ENCODE measurements at regions not wholly inside any gene's neighbourhood (a gene's known extent, or its start where the extent isn't known, plus 50 kb on each side); places are given as distances from the start of the nearest gene placed in this dataset.

GRCh38 chr9:80376180-80376579 is 804.4 kb downstream of the TLE4 start:
- H3K14ac ChIP-seq (ENCODE audit: low read length) = no peak overlapping the region
- no peaks in the 10 kb centered on the region for H3K27me3 ChIP-seq (ENCODE audit: control insufficient read depth in 3 of 3, insufficient read depth in 3 of 3, low read depth in 1 of 3, low read length in 3 of 3)
- no peak overlapping the region for H3K4me2 ChIP-seq (ENCODE audit: insufficient read depth, low read length, poor library complexity, severe bottlenecking)
- no peak overlapping the region for H2AFZ ChIP-seq (ENCODE audit: low read length)
- no peak overlapping the region for H3K23ac ChIP-seq (ENCODE audit: low read depth, low read length, poor library complexity)
- H4K91ac ChIP-seq (ENCODE audit: low read depth, low read length, poor library complexity) = no peak overlapping the region
- H2BK120ac ChIP-seq (ENCODE audit: low read depth, low read length) = no peak overlapping the region
- DNase-seq (ENCODE audit: low spot score) = no peak
- H3K4me1 ChIP-seq (ENCODE audit: control insufficient read depth in 2 of 2, insufficient read depth in 1 of 2, low read depth in 1 of 2, low read length in 2 of 2) = no peaks in the 10 kb centered on the region
- no peak overlapping the region for H3K18ac ChIP-seq (ENCODE audit: low read length)
- H2BK15ac ChIP-seq (ENCODE audit: low read length) = no peak overlapping the region
- H3K36me3 ChIP-seq (replicated peaks in 1 of 2; ENCODE audit: control insufficient read depth in 2 of 2, insufficient read depth in 2 of 2, low read length in 2 of 2) = no peaks in the 10 kb centered on the region
- H3K9ac ChIP-seq (ENCODE audit: low read depth, low read length, poor library complexity) = no peak overlapping the region
- H3K9me3 ChIP-seq (replicated peaks in 1 of 2; ENCODE audit: control insufficient read depth in 2 of 2, insufficient read depth in 1 of 2, low read depth in 1 of 2, low read length in 2 of 2) = no peaks in the 10 kb centered on the region
- no peak overlapping the region for H3K4me3 ChIP-seq (ENCODE audit: low read length in 2 of 2)
- H4K8ac ChIP-seq (ENCODE audit: low read depth, low read length) = no peak overlapping the region
- no peak overlapping the region for H2BK5ac ChIP-seq (ENCODE audit: low read length)
- no peak overlapping the region for H2AK5ac ChIP-seq (ENCODE audit: low read depth, low read length)
- H3K27ac ChIP-seq (replicated peaks; ENCODE audit: low read length) = no peak overlapping the region
- no peak overlapping the region for H2BK12ac ChIP-seq (ENCODE audit: low read length)
- no peak overlapping the region for H3K4ac ChIP-seq (ENCODE audit: low read length)
- no peaks in the 10 kb centered on the region for H3K79me1 ChIP-seq (ENCODE audit: low read depth, low read length)
- no CpG with 5 or more reads among the region's 3 CpGs for WGBS, 2 donors (ENCODE audit: extremely low coverage in 2 of 2, insufficient read length in 2 of 2, insufficient replicate concordance in 1 of 2)

GRCh38 chr9:80375477-80375876 is 803.7 kb downstream of the TLE4 start:
- no CpG with 5 or more reads among the region's 1 CpG for WGBS, 2 donors (ENCODE audit: extremely low coverage in 2 of 2, insufficient read length in 2 of 2, insufficient replicate concordance in 1 of 2)
- Histone ChIP-seq H3K4me1 (ENCODE audit: control insufficient read depth in 2 of 2, insufficient read depth in 1 of 2, low read depth in 1 of 2, low read length in 2 of 2) (no peaks in the 10 kb centered on the region), H3K9ac (ENCODE audit: low read depth, low read length, poor library complexity) (no peak overlapping the region)

DNA sequence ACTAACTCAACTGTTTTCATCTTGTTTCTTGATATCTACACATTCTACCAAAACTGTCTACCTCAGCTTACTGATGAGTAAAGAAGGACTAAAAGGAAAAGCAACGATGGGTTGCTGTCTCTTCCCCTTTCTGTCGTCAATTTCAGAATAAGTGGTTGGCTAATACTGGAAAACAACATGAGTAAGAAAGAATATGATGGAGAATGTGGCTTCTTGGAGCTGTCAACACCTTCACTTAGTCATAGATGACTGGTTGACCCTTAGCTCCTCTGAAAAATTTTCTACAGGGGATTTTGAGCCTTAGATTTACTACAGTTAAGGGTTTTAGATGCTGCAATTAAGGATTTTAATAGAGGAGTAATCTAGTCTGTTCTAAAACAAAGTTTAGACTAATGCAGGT is 797.9 kb downstream of the TLE4 start:
- Histone ChIP-seq H3K18ac (ENCODE audit: low read length) (no peak overlapping the region), H2BK120ac (ENCODE audit: low read depth, low read length) (no peak overlapping the region), H3K79me1 (ENCODE audit: low read depth, low read length) (no peaks in the 10 kb centered on the region), H3K36me3 (replicated peaks in 1 of 2; ENCODE audit: control insufficient read depth in 2 of 2, insufficient read depth in 2 of 2, low read length in 2 of 2) (no peaks in the 10 kb centered on the region), H2BK15ac (ENCODE audit: low read length) (no peak overlapping the region), H2AFZ (ENCODE audit: low read length) (no peak overlapping the region), H3K4me1 (ENCODE audit: control insufficient read depth in 2 of 2, insufficient read depth in 1 of 2, low read depth in 1 of 2, low read length in 2 of 2) (no peaks in the 10 kb centered on the region), H4K8ac (ENCODE audit: low read depth, low read length) (no peak overlapping the region), H2BK5ac (ENCODE audit: low read length) (no peak overlapping the region), H3K27me3 (ENCODE audit: control insufficient read depth in 3 of 3, insufficient read depth in 3 of 3, low read depth in 1 of 3, low read length in 3 of 3) (no peaks in the 10 kb centered on the region), H4K91ac (ENCODE audit: low read depth, low read length, poor library complexity) (no peak overlapping the region), H3K9me3 (replicated peaks in 1 of 2; ENCODE audit: control insufficient read depth in 2 of 2, insufficient read depth in 1 of 2, low read depth in 1 of 2, low read length in 2 of 2) (no peaks in the 10 kb centered on the region), H3K4me3 (ENCODE audit: low read length in 2 of 2) (no peak overlapping the region), H3K27ac (replicated peaks; ENCODE audit: low read length) (no peak overlapping the region), H2BK12ac (ENCODE audit: low read length) (no peak overlapping the region), H3K14ac (ENCODE audit: low read length) (no peak overlapping the region), H3K4me2 (ENCODE audit: insufficient read depth, low read length, poor library complexity, severe bottlenecking) (no peak overlapping the region), H3K4ac (ENCODE audit: low read length) (no peak overlapping the region), H2AK5ac (ENCODE audit: low read depth, low read length) (no peak overlapping the region), H3K23ac (ENCODE audit: low read depth, low read length, poor library complexity) (no peak overlapping the region), H3K9ac (ENCODE audit: low read depth, low read length, poor library complexity) (no peak overlapping the region)
- no CpG with 5 or more reads among the region's 2 CpGs for WGBS, 2 donors (ENCODE audit: extremely low coverage in 2 of 2, insufficient read length in 2 of 2, insufficient replicate concordance in 1 of 2)
- no peak for DNase-seq (ENCODE audit: low spot score)

More at GRCh38 chr9:80375477-80375876, 803.7 kb downstream of the TLE4 start:
- DNase-seq (ENCODE audit: low spot score) = no peak
- H3K14ac ChIP-seq (ENCODE audit: low read length) = no peak overlapping the region
- no peak overlapping the region for H4K91ac ChIP-seq (ENCODE audit: low read depth, low read length, poor library complexity)
- H3K36me3 ChIP-seq (replicated peaks in 1 of 2; ENCODE audit: control insufficient read depth in 2 of 2, insufficient read depth in 2 of 2, low read length in 2 of 2) = no peaks in the 10 kb centered on the region
- H3K27ac ChIP-seq (replicated peaks; ENCODE audit: low read length) = no peak overlapping the region
- no peak overlapping the region for H3K18ac ChIP-seq (ENCODE audit: low read length)
- H3K4me2 ChIP-seq (ENCODE audit: insufficient read depth, low read length, poor library complexity, severe bottlenecking) = no peak overlapping the region
- H2AFZ ChIP-seq (ENCODE audit: low read length) = no peak overlapping the region
- H2BK120ac ChIP-seq (ENCODE audit: low read depth, low read length) = no peak overlapping the region
- H4K8ac ChIP-seq (ENCODE audit: low read depth, low read length) = no peak overlapping the region
- no peaks in the 10 kb centered on the region for H3K9me3 ChIP-seq (replicated peaks in 1 of 2; ENCODE audit: control insufficient read depth in 2 of 2, insufficient read depth in 1 of 2, low read depth in 1 of 2, low read length in 2 of 2)
- H2BK5ac ChIP-seq (ENCODE audit: low read length) = no peak overlapping the region
- no peak overlapping the region for H2AK5ac ChIP-seq (ENCODE audit: low read depth, low read length)
- H3K23ac ChIP-seq (ENCODE audit: low read depth, low read length, poor library complexity) = no peak overlapping the region
- no peaks in the 10 kb centered on the region for H3K79me1 ChIP-seq (ENCODE audit: low read depth, low read length)
- H3K27me3 ChIP-seq (ENCODE audit: control insufficient read depth in 3 of 3, insufficient read depth in 3 of 3, low read depth in 1 of 3, low read length in 3 of 3) = no peaks in the 10 kb centered on the region
- no peak overlapping the region for H2BK12ac ChIP-seq (ENCODE audit: low read length)
- no peak overlapping the region for H2BK15ac ChIP-seq (ENCODE audit: low read length)
- H3K4me3 ChIP-seq (ENCODE audit: low read length in 2 of 2) = no peak overlapping the region
- H3K4ac ChIP-seq (ENCODE audit: low read length) = no peak overlapping the region

DNA sequence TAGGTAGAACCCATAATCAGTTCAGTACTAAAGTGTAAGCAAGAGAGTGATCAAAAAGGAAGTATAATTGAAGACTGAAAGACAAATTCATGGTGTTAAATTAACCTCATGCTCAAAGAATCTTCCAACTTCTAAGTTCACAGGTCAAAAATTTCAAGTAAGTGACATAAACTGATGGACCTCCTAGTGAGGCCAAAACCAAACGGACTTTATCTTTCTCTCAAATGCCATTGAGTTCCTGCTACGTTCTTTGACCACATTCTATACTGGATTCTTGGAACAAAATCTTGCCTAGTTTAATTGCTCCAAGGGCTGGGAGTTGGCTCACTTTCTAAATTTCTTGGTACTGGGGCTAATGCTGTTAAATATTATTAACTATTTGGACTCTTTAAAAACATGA is 794.9 kb downstream of the TLE4 start:
- Histone ChIP-seq H3K9ac (ENCODE audit: low read depth, low read length, poor library complexity) (no peak overlapping the region), H4K8ac (ENCODE audit: low read depth, low read length) (no peak overlapping the region), H2AFZ (ENCODE audit: low read length) (no peak overlapping the region), H3K27me3 (ENCODE audit: control insufficient read depth in 3 of 3, insufficient read depth in 3 of 3, low read depth in 1 of 3, low read length in 3 of 3) (no peaks in the 10 kb centered on the region), H3K4me1 (ENCODE audit: control insufficient read depth in 2 of 2, insufficient read depth in 1 of 2, low read depth in 1 of 2, low read length in 2 of 2) (no peaks in the 10 kb centered on the region), H2AK5ac (ENCODE audit: low read depth, low read length) (no peak overlapping the region), H3K27ac (replicated peaks; ENCODE audit: low read length) (no peak overlapping the region), H3K18ac (ENCODE audit: low read length) (no peak overlapping the region), H2BK15ac (ENCODE audit: low read length) (no peak overlapping the region), H3K4me3 (ENCODE audit: low read length in 2 of 2) (no peak overlapping the region), H2BK5ac (ENCODE audit: low read length) (no peak overlapping the region), H2BK12ac (ENCODE audit: low read length) (no peak overlapping the region), H3K4ac (ENCODE audit: low read length) (no peak overlapping the region), H3K79me1 (ENCODE audit: low read depth, low read length) (no peaks in the 10 kb centered on the region), H3K23ac (ENCODE audit: low read depth, low read length, poor library complexity) (no peak overlapping the region), H3K36me3 (replicated peaks in 1 of 2; ENCODE audit: control insufficient read depth in 2 of 2, insufficient read depth in 2 of 2, low read length in 2 of 2) (no peaks in the 10 kb centered on the region), H3K9me3 (replicated peaks in 1 of 2; ENCODE audit: control insufficient read depth in 2 of 2, insufficient read depth in 1 of 2, low read depth in 1 of 2, low read length in 2 of 2) (no peaks in the 10 kb centered on the region), H4K91ac (ENCODE audit: low read depth, low read length, poor library complexity) (no peak overlapping the region), H3K14ac (ENCODE audit: low read length) (no peak overlapping the region), H3K4me2 (ENCODE audit: insufficient read depth, low read length, poor library complexity, severe bottlenecking) (no peak overlapping the region), H2BK120ac (ENCODE audit: low read depth, low read length) (no peak overlapping the region)
- no peak for DNase-seq (ENCODE audit: low spot score)
- WGBS, 2 donors (ENCODE audit: extremely low coverage in 2 of 2, insufficient read length in 2 of 2, insufficient replicate concordance in 1 of 2) = no CpG with 5 or more reads among the region's 2 CpGs
